NT2/D1 (cell line): ENCODE measurements at regions not wholly inside any gene's neighbourhood (a gene's known extent, or its start where the extent isn't known, plus 50 kb on each side); places are given as distances from the start of the nearest gene placed in this dataset.

Experiments used
- SUZ12 ChIP-seq: IDR thresholded peaks from 2 replicates; pipeline ENCODE4 v1.6.1; 2011; ENCODE audit not compliant: insufficient read length, insufficient read depth; ENCODE audit errors: extremely low read depth
- ZNF274 ChIP-seq: IDR thresholded peaks from 2 replicates; pipeline ENCODE4 v1.6.1; 2011; ENCODE audit warnings: mild to moderate bottlenecking, low read depth, low read length

DNA sequence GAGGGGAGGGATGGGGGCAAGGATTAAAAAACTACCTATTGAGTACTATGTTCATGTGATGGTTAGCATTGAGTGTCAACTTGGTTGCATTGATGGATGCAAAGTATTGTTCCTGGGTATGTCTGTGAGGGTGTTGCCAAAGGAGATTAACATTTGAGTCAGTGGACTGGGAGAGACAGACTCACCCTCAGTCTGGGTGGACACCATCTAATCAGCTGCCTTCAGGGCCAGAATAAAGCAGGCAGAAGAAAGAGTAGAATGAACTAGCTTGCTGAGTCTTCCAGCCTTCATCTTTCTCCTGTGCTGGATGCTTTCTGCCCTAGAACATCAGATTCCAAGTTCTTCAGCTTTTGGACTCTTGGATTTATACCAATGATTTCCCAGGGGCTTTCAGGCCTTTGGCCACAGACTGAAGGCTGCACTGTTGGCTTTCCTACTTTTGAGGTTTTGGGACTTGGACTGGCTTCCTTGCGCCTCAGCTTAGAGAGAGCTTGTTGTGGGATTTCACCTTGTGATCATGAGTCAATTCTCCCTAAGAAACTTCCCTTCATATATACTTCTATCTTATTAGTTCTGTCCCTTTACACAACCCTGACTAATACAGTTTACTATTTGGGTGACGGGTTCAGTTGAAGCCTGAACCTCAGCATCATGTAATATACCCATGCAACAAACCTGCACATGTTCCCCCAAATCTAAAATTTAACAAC lies 70.2 kb downstream of the MTNR1B start:
- TF ChIP-seq ZNF274 (no peak), SUZ12 (no peak)
